ENCODE measurements at regions not wholly inside any gene's neighbourhood (a gene's known extent, or its start where the extent isn't known, plus 50 kb on each side); places are given as distances from the start of the nearest gene placed in this dataset.

DNA sequence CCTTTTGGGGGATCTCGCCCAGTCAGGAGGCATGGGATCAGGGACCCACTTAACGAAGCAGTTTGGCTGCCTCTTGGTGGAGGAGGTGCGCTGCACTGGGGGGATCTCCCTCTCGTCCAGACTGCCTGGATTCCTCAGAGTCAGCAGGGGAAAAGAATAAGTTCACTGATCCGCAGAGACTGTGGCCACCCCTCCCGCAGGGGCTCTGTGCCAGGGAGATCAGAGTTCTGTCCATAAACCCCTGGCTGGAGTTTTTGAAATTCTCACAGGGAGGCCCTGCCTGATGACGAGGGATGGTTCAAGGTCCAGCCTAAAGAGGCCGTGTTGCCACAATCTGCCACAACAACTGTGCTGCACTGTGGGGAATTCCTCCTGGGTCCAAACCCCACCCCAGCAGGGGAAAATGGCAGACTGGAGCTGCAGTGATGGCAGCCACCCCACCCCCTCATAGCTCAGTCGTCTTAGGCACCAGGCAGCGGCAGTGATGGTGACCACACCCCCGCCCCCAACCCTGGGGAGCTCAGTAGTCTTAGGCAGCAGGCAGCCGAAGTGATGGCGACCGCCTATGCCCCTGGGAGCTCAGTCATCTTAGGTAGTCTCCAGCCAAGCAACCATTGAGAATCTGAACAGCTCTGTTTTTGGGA is 273.8 kb upstream of the USP25 start:
- TF ChIP-seq, protein P1, sequence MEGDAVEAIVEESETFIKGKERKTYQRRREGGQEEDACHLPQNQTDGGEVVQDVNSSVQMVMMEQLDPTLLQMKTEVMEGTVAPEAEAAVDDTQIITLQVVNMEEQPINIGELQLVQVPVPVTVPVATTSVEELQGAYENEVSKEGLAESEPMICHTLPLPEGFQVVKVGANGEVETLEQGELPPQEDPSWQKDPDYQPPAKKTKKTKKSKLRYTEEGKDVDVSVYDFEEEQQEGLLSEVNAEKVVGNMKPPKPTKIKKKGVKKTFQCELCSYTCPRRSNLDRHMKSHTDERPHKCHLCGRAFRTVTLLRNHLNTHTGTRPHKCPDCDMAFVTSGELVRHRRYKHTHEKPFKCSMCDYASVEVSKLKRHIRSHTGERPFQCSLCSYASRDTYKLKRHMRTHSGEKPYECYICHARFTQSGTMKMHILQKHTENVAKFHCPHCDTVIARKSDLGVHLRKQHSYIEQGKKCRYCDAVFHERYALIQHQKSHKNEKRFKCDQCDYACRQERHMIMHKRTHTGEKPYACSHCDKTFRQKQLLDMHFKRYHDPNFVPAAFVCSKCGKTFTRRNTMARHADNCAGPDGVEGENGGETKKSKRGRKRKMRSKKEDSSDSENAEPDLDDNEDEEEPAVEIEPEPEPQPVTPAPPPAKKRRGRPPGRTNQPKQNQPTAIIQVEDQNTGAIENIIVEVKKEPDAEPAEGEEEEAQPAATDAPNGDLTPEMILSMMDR (IDR thresholded peaks at IDR 0.05): no peak
- no peak for TF ChIP-seq POLR2A (IDR thresholded peaks at IDR 0.05)

All from heart left ventricle (tissue), 13 donors.